SK-N-SH (cell line): ENCODE measurements at regions not wholly inside any gene's neighbourhood (a gene's known extent, or its start where the extent isn't known, plus 50 kb on each side); places are given as distances from the start of the nearest gene placed in this dataset.

Experiments used
- CTCF ChIA-PET: fragments of 300-600, 350-600 bp; formaldehyde crosslinking; extraction: SDS; loops from one replicate; lab custom pipeline; 2021; lab: Yijun Ruan, JAX
- POLR2A ChIA-PET: fragments of 350-600 bp; sonication (Branson Sonifier 250); formaldehyde crosslinking; extraction: SDS; loops from one replicate; lab custom pipeline; 2020; ENCODE audit warnings: antibody characterized with exemption, inconsistent platforms; lab: Yijun Ruan, JAX
- DNase-seq: peaks from one replicate; pipeline ENCODE4 v3.0.0; 2012
- H2AFZ ChIP-seq: fragments of 200-600 bp; sonication (generic); 2 replicates; pipeline ENCODE4 v1.8.1; 2016; ENCODE audit warnings: antibody characterized with exemption, mild to moderate bottlenecking, low read depth
- H3F3A ChIP-seq: fragments of 200-600 bp; sonication (generic); replicated peaks from 2 replicates; pipeline ENCODE3; 2016; ENCODE audit warnings: antibody characterized with exemption, mild to moderate bottlenecking; ENCODE audit not compliant: insufficient read depth
- H3K27ac ChIP-seq, 2 experiments: fragments of 200-500 bp in 1 of 2; fragments of 200-600 bp in 1 of 2; sonication (Bioruptor generic) in 1 of 2; sonication (generic), shearing (Covaris generic) in 1 of 2; 2 replicates each; pipeline versions ENCODE4 v1.5.1 to v1.6.1; 2014 to 2016; ENCODE audit warnings: low read depth in 2 of 2, inconsistent platforms in 1 of 2, low read length in 1 of 2, mild to moderate bottlenecking in 1 of 2, mixed read lengths in 1 of 2
- H3K27me3 ChIP-seq: fragments of 200-600 bp; sonication (generic), shearing (Covaris generic); 2 replicates; pipeline ENCODE4 v1.6.1; 2016; ENCODE audit warnings: mixed run types; ENCODE audit not compliant: insufficient read depth
- H3K36me3 ChIP-seq, 2 experiments: fragments of 200-500 bp in 1 of 2; fragments of 200-600 bp in 1 of 2; sonication (Bioruptor generic) in 1 of 2; sonication (generic) in 1 of 2; replicated peaks in 1 of 2; 2 replicates each; pipeline versions ENCODE3 to v1.5.1; 2014 to 2016; ENCODE audit warnings: low read length in 1 of 2, mild to moderate bottlenecking in 1 of 2; ENCODE audit not compliant: insufficient read depth in 2 of 2, control insufficient read depth in 1 of 2
- H3K4me1 ChIP-seq, 2 experiments: fragments of 200-500 bp in 1 of 2; fragments of 200-600 bp in 1 of 2; sonication (Bioruptor generic) in 1 of 2; sonication (generic), shearing (Covaris generic) in 1 of 2; 2 replicates each; pipeline versions ENCODE4 v1.5.1 to v1.6.1; 2014 to 2016; ENCODE audit warnings: low read depth in 1 of 2, low read length in 1 of 2, mixed run types in 1 of 2; ENCODE audit not compliant: insufficient read depth in 2 of 2, control insufficient read depth in 1 of 2
- H3K4me2 ChIP-seq: fragments of 200-600 bp; sonication (generic), shearing (Covaris generic); 2 replicates; pipeline ENCODE4 v1.6.1; 2017; ENCODE audit warnings: mixed run types
- H3K4me3 ChIP-seq, 2 experiments: fragments of 200-500 bp in 1 of 2; fragments of 200-600 bp in 1 of 2; sonication (Bioruptor generic) in 1 of 2; sonication (generic), shearing (Covaris generic) in 1 of 2; 2 replicates each; pipeline versions ENCODE4 v1.5.1 to v1.8.1; 2014 to 2016; ENCODE audit warnings: low read depth in 2 of 2, inconsistent platforms in 1 of 2, low read length in 1 of 2, mild to moderate bottlenecking in 1 of 2, mixed read lengths in 1 of 2, moderate library complexity in 1 of 2
- H3K79me2 ChIP-seq: fragments of 200-600 bp; sonication (generic); 2 replicates; pipeline ENCODE4 v1.8.1; 2017; ENCODE audit warnings: mild to moderate bottlenecking; ENCODE audit not compliant: insufficient read depth
- H3K9ac ChIP-seq: fragments of 200-600 bp; sonication (generic); 2 replicates; pipeline ENCODE4 v1.6.1; 2017; ENCODE audit warnings: mixed run types
- H3K9me2 ChIP-seq: fragments of 200-600 bp; sonication (generic); 2 replicates; pipeline ENCODE4 v1.6.1; 2017; ENCODE audit warnings: mixed run types
- H3K9me3 ChIP-seq: fragments of 200-600 bp; sonication (generic); 2 replicates; pipeline ENCODE4 v1.6.1; 2017; ENCODE audit warnings: mixed run types, mild to moderate bottlenecking, moderate library complexity
- H4K20me1 ChIP-seq: fragments of 200-600 bp; sonication (generic); 2 replicates; pipeline ENCODE4 v1.6.1; 2017; ENCODE audit warnings: mild to moderate bottlenecking, mixed run types; ENCODE audit not compliant: insufficient read depth
- CHD2 ChIP-seq: fragments of 150-350 bp; IDR thresholded peaks from 2 replicates; pipeline ENCODE4 v1.6.1; 2018; ENCODE audit warnings: low read length; ENCODE audit not compliant: partially characterized antibody
- EP300 ChIP-seq, 2 experiments: IDR thresholded peaks; 2 replicates each; pipeline versions ENCODE4 v1.4.0 to v1.6.1; 2012; ENCODE audit warnings: borderline replicate concordance in 1 of 2, low read depth in 1 of 2, low read length in 1 of 2
- FOSL2 ChIP-seq: IDR thresholded peaks from 2 replicates; pipeline ENCODE4 v1.4.0; 2012; ENCODE audit warnings: low read depth, mild to moderate bottlenecking, moderate library complexity, borderline replicate concordance
- FOXJ3 ChIP-seq: sonication (generic); formaldehyde crosslinking; IDR thresholded peaks from 2 replicates; pipeline ENCODE4 v1.5.1; 2020; ENCODE audit warnings: mild to moderate bottlenecking, missing genetic modification reagents
- PBX3 ChIP-seq: IDR thresholded peaks from 2 replicates; pipeline ENCODE4; 2012
- RCOR1 ChIP-seq: fragments of 150-350 bp; IDR thresholded peaks from 2 replicates; pipeline ENCODE4 v1.6.1; 2017; ENCODE audit warnings: antibody characterized with exemption, low read length
- REST ChIP-seq: IDR thresholded peaks from 2 replicates; pipeline ENCODE4 v1.6.1; 2012; ENCODE audit warnings: mild to moderate bottlenecking, low read depth, low read length, moderate library complexity
- RXRA ChIP-seq: IDR thresholded peaks from 2 replicates; pipeline ENCODE4 v1.4.0; 2012; ENCODE audit warnings: low read depth, mild to moderate bottlenecking, borderline replicate concordance
- TCF12 ChIP-seq: IDR thresholded peaks from 2 replicates; pipeline ENCODE4 v1.4.0; 2012
- USF1 ChIP-seq: IDR thresholded peaks from 2 replicates; pipeline ENCODE4 v1.4.0; 2012; ENCODE audit warnings: low read depth, borderline replicate concordance
- YY1 ChIP-seq: IDR thresholded peaks from 2 replicates; pipeline ENCODE4 v1.4.0; 2012; ENCODE audit warnings: low read depth, mild to moderate bottlenecking
- WGBS: methylation state at CpG from one replicate; pipeline ENCODE4 v1.1.6; 2017; ENCODE audit warnings: low lambda C conversion rate; 5-methylcytosine and 5-hydroxymethylcytosine counted together

- H3K9me3 ChIP-seq: no peaks in the 10 kb centered on the region
- ChIA-PET POLR2A (no interaction called here), CTCF (no interaction called here)
- no peaks in the 10 kb centered on the region for H3K4me1 ChIP-seq
- DNase-seq: no peak
- 89% methylated on average over 1 of the region's 1 CpG for WGBS
- H3K4me3 ChIP-seq: no peak overlapping the region
- H3K4me2 ChIP-seq: no peak overlapping the region
- H4K20me1 ChIP-seq: no peaks in the 10 kb centered on the region
- no peak overlapping the region for H3K9ac ChIP-seq
- no peaks in the 10 kb centered on the region for H3K27me3 ChIP-seq
- H3K27ac ChIP-seq: no peak overlapping the region
- no peaks in the 10 kb centered on the region for H3K79me2 ChIP-seq
- H3F3A ChIP-seq: no peaks in the 10 kb centered on the region
- no peaks in the 10 kb centered on the region for H3K9me2 ChIP-seq
- no peak for TF ChIP-seq REST
- TF ChIP-seq USF1: no peak
- TF ChIP-seq TCF12: no peak
- 0 out of 2 replicates have a peak overlapping the region, but pooled peaks have one; percentile 27 for H2AFZ ChIP-seq
- no peaks in the 10 kb centered on the region for H3K36me3 ChIP-seq
Observed at GRCh38 chr5:63306909-63307308, 655.3 kb downstream of the HTR1A start.

- Histone ChIP-seq H3K36me3 (no peaks in the 10 kb centered on the region), H3K9me2 (no peaks in the 10 kb centered on the region), H4K20me1 (no peaks in the 10 kb centered on the region), H3F3A (no peaks in the 10 kb centered on the region), H3K4me2 (no peak overlapping the region), H3K4me1 (no peaks in the 10 kb centered on the region), H3K79me2 (no peaks in the 10 kb centered on the region), H3K27ac (no peak overlapping the region), H3K27me3 (no peaks in the 10 kb centered on the region), H2AFZ (no peak overlapping the region), H3K9me3 (no peaks in the 10 kb centered on the region), H3K4me3 (no peak overlapping the region), H3K9ac (no peak overlapping the region)
- WGBS: 2% methylated on average over 1 of the region's 1 CpG
- TF ChIP-seq FOXJ3 (no peak), YY1 (no peak), CHD2 (no peak), RXRA (no peak), REST (no peak), FOSL2 (no peak), RCOR1 (no peak), EP300 (IDR thresholded peaks at IDR 0.05; ENCODE audit: borderline replicate concordance in 1 of 2, low read depth in 1 of 2, low read length in 1 of 2) (no peak), PBX3 (no peak)
- no peak for DNase-seq
- ChIA-PET POLR2A (no interaction called here), CTCF (no interaction called here)
Observed at GRCh38 chr5:63293317-63293716, 668.9 kb downstream of the HTR1A start.
